Lower leg skin (tissue), 4 donors: ENCODE measurements at regions not wholly inside any gene's neighbourhood (a gene's known extent, or its start where the extent isn't known, plus 50 kb on each side); places are given as distances from the start of the nearest gene placed in this dataset.

Source experiments
- DNase-seq, 2 donors: peaks; one replicate each; pipeline ENCODE4 v3.0.0-alpha.2; 2019; ENCODE audit warnings: low spot score in 2 of 2
- H3K4me3 ChIP-seq: fragments of 200-600 bp; sonication (generic); 2 replicates; pipeline ENCODE4 v1.5.1; 2017; ENCODE audit warnings: mild to moderate bottlenecking, low read depth; ENCODE audit not compliant: poor library complexity, severe bottlenecking
- CTCF ChIP-seq, 3 donors: fragments of 450-650 bp; IDR thresholded peaks; one replicate each; pipeline ENCODE4 v1.5.1; 2016; ENCODE audit warnings: antibody characterized with exemption in 3 of 3, mild to moderate bottlenecking in 3 of 3, moderate library complexity in 2 of 3
- POLR2A ChIP-seq, 2 donors: fragments of 450-650 bp; IDR thresholded peaks; one replicate each; pipeline ENCODE4 v1.6.1; 2016 to 2017; ENCODE audit warnings: antibody characterized with exemption in 2 of 2, mild to moderate bottlenecking in 1 of 2, moderate library complexity in 1 of 2
- WGBS, 2 donors: methylation state at CpG; one replicate each; pipeline ENCODE4 v1.1.5; 2018; 5-methylcytosine and 5-hydroxymethylcytosine counted together
- intact Hi-C: fragments of 100-400 bp; cut with DNase I; formaldehyde crosslinking; loops from one replicate; pipeline ENCODE4 v1.15.0; 2023; ENCODE audit warnings: low total_unique reads

GRCh38 chr2:22340716-22341115 is 1044.3 kb upstream of the KLHL29 start:
- DNase-seq: no peak
- H3K4me3 ChIP-seq: no peak overlapping the region
- WGBS, 2 donors: 85 to 87% methylated on average over 2 of the region's 2 CpGs
- TF ChIP-seq CTCF (IDR thresholded peaks at IDR 0.05) (no peak), POLR2A (IDR thresholded peaks at IDR 0.05) (no peak)
- intact Hi-C loops: no loop called here

GRCh38 chr2:22347306-22347705 is 1037.7 kb upstream of the KLHL29 start:
- intact Hi-C loops: no loop called here
- TF ChIP-seq POLR2A (IDR thresholded peaks at IDR 0.05) (no peak), CTCF (IDR thresholded peaks at IDR 0.05) (no peak)
- WGBS, 2 donors: 73 to 76% methylated on average over 2 of the region's 2 CpGs

GRCh38 chr2:22350621-22351020 is 1034.4 kb upstream of the KLHL29 start:
- intact Hi-C loops: no loop called here
- TF ChIP-seq POLR2A (IDR thresholded peaks at IDR 0.05) (no peak), CTCF (IDR thresholded peaks at IDR 0.05) (no peak)
- H3K4me3 ChIP-seq: no peak overlapping the region
- DNase-seq: no peak
- WGBS, 2 donors: 88 to 95% methylated on average over 7 of the region's 7 CpGs

More at GRCh38 chr2:22347306-22347705, 1037.7 kb upstream of the KLHL29 start:
- no peak overlapping the region for H3K4me3 ChIP-seq
- no peak for DNase-seq

- H3K4me3 ChIP-seq: no peak overlapping the region
- WGBS, 2 donors: 52 to 53% methylated on average over 4 of the region's 4 CpGs
- peak; percentile 47 to 91 for DNase-seq
- intact Hi-C loops: no loop called here
- TF ChIP-seq CTCF (IDR thresholded peaks at IDR 0.05) (peak in 1 of 3 donors; percentile 48), POLR2A (IDR thresholded peaks at IDR 0.05) (no peak)
Observed at GRCh38 chr2:22355816-22356433, 1029.1 kb upstream of the KLHL29 start.

- intact Hi-C loops: no loop called here
- no peak overlapping the region for H3K4me3 ChIP-seq
- DNase-seq: no peak
- TF ChIP-seq CTCF (IDR thresholded peaks at IDR 0.05) (no peak), POLR2A (IDR thresholded peaks at IDR 0.05) (no peak)
- 16 to 20% methylated on average over 2 of the region's 2 CpGs for WGBS, 2 donors
Observed at GRCh38 chr2:22359071-22359672, 1025.8 kb upstream of the KLHL29 start.
